AG04450 (cell line): ENCODE measurements at regions not wholly inside any gene's neighbourhood (a gene's known extent, or its start where the extent isn't known, plus 50 kb on each side); places are given as distances from the start of the nearest gene placed in this dataset.

ENCODE experiments used
- CTCF ChIA-PET: fragments of 300-600, 350-600 bp; formaldehyde crosslinking; extraction: SDS; loops from one replicate; lab custom pipeline; 2022; ENCODE audit warnings: antibody characterized with exemption, inconsistent platforms; lab: Charles Lee
- POLR2A ChIA-PET: fragments of 350-600 bp; formaldehyde crosslinking; extraction: SDS; loops from one replicate; lab custom pipeline; 2021; ENCODE audit warnings: antibody characterized with exemption, inconsistent platforms; lab: Yijun Ruan, JAX
- DNase-seq: peaks from one replicate; pipeline ENCODE4 v3.0.0-alpha.2; 2011; ENCODE audit warnings: low read depth, low spot score
- H3K27ac ChIP-seq: one replicate; pipeline ENCODE4 v1.5.1; 2012; ENCODE audit warnings: low read depth, low read length, control low read depth
- H3K27me3 ChIP-seq: one replicate; pipeline ENCODE4 v1.6.0; 2012; ENCODE audit warnings: low read length; ENCODE audit not compliant: control insufficient read depth, insufficient read depth
- H3K4me3 ChIP-seq: 2 replicates; pipeline ENCODE4 v1.5.1; 2011; ENCODE audit warnings: mild to moderate bottlenecking, low read depth, low read length, control low read depth
- H3K9me3 ChIP-seq: 2 replicates; pipeline ENCODE4 v1.5.1; 2012; ENCODE audit warnings: low read length; ENCODE audit not compliant: control insufficient read depth, insufficient read depth
- CTCF ChIP-seq: IDR thresholded peaks from 2 replicates; pipeline ENCODE4 v1.5.1; 2011; ENCODE audit warnings: low read depth, low read length, control low read depth, inconsistent platforms

- ChIA-PET POLR2A (no interaction called here), CTCF (no interaction called here)
- Histone ChIP-seq H3K27ac (no peak overlapping the region), H3K27me3 (no peaks in the 10 kb centered on the region), H3K9me3 (peaks cover 4% of the 10 kb centered on the region), H3K4me3 (no peak overlapping the region)
- TF ChIP-seq CTCF = no peak
- no peak for DNase-seq
These were observed 328.1 kb downstream of the TLE1 start for GRCh38 chr9:81361296-81361695.

GRCh38 chr9:81351166-81351565 is 338.2 kb downstream of the TLE1 start:
- CTCF ChIA-PET = no interaction called here
- no peak overlapping the region for H3K4me3 ChIP-seq
- H3K9me3 ChIP-seq = no peaks in the 10 kb centered on the region
- POLR2A ChIA-PET = no interaction called here
- no peak for TF ChIP-seq CTCF
- no peak overlapping the region for H3K27ac ChIP-seq
- no peak for DNase-seq
- H3K27me3 ChIP-seq = no peaks in the 10 kb centered on the region

GRCh38 chr9:81344366-81344765 is 345.0 kb downstream of the TLE1 start:
- H3K27ac ChIP-seq = no peak overlapping the region
- ChIA-PET POLR2A (no interaction called here), CTCF (no interaction called here)
- no peak overlapping the region for H3K4me3 ChIP-seq
- H3K9me3 ChIP-seq = no peaks in the 10 kb centered on the region
- DNase-seq = no peak
- no peaks in the 10 kb centered on the region for H3K27me3 ChIP-seq
- TF ChIP-seq CTCF = no peak

- H3K27ac ChIP-seq = no peak overlapping the region
- H3K9me3 ChIP-seq = no peaks in the 10 kb centered on the region; the same call in 1 of the 2 replicates
- TF ChIP-seq CTCF = no peak
- H3K4me3 ChIP-seq = no peak overlapping the region
- CTCF ChIA-PET = no interaction called here
- no peak for DNase-seq
- POLR2A ChIA-PET = no interaction called here
- H3K27me3 ChIP-seq = no peaks in the 10 kb centered on the region
These were observed 353.4 kb downstream of the TLE1 start for GRCh38 chr9:81335879-81336421.

- no peak for DNase-seq
- TF ChIP-seq CTCF = no peak
- Histone ChIP-seq H3K9me3 (no peaks in the 10 kb centered on the region), H3K4me3 (no peak overlapping the region), H3K27ac (no peak overlapping the region), H3K27me3 (no peaks in the 10 kb centered on the region)
- POLR2A ChIA-PET = no interaction called here
- CTCF ChIA-PET = no interaction called here
These were observed 367.8 kb downstream of the TLE1 start for GRCh38 chr9:81321551-81321950.
